Fibroblast of gingiva (primary cell): ENCODE measurements at regions not wholly inside any gene's neighbourhood (a gene's known extent, or its start where the extent isn't known, plus 50 kb on each side); places are given as distances from the start of the nearest gene placed in this dataset.
"Not testable (repeated sequence)": the region's sequence is repeated elsewhere in the genome, so short reads cannot be mapped to it uniquely, and the experiment has no call there.

Experiments
- DNase-seq: peaks from one replicate; pipeline ENCODE4 v3.0.0-alpha.2; 2011; ENCODE audit warnings: low read depth

- no peak for DNase-seq
Measured at GRCh38 chr22:41023299-41023623, 69.1 kb upstream of the EP300 start.

GRCh38 chr22:41028841-41029240 is 63.6 kb upstream of the EP300 start:
- peak; percentile 93 for DNase-seq

GRCh38 chr22:41030891-41031290 is 61.5 kb upstream of the EP300 start:
- DNase-seq = peak; percentile 82

- DNase-seq = no peak
Measured at GRCh38 chr22:41034706-41035105, 57.7 kb upstream of the EP300 start.

- no peak for DNase-seq
Measured at GRCh38 chr22:41036924-41037323, 55.5 kb upstream of the EP300 start.

GRCh38 chr22:41038732-41039131 is 53.7 kb upstream of the EP300 start:
- no peak for DNase-seq

- not testable (repeated sequence) for DNase-seq
Measured at GRCh38 chr22:41039641-41040040, 52.8 kb upstream of the EP300 start.

- no peak for DNase-seq
Measured at GRCh38 chr22:41040483-41040882, 51.9 kb upstream of the EP300 start.

GRCh38 chr22:41041532-41041931 is 50.9 kb upstream of the EP300 start:
- no peak for DNase-seq
